Common myeloid progenitor, CD34-positive (primary cell): ENCODE measurements at regions not wholly inside any gene's neighbourhood (a gene's known extent, or its start where the extent isn't known, plus 50 kb on each side); places are given as distances from the start of the nearest gene placed in this dataset.
A peak's percentile ranks its signal among the peaks of the same experiment; 100 is the strongest.
"Not testable (repeated sequence)": the region's sequence is repeated elsewhere in the genome, so short reads cannot be mapped to it uniquely, and the experiment has no call there.

Source experiments
- CTCF ChIA-PET: fragments of 350-600 bp; sonication (Branson Sonifier 250); formaldehyde crosslinking; loops from one replicate; lab custom pipeline; 2021; ENCODE audit warnings: antibody characterized with exemption; lab: Charles Lee
- POLR2A ChIA-PET: fragments of 350-600 bp; sonication (Branson Sonifier 250); formaldehyde crosslinking; loops from one replicate; lab custom pipeline; 2021; ENCODE audit warnings: antibody characterized with exemption; lab: Charles Lee
- DNase-seq, 3 donors: peaks; one replicate each; pipeline versions ENCODE4 v3.0.0 to v3.0.0-alpha.2; 2013
- H3K27ac ChIP-seq, 2 experiments: 1 replicate in 1 of 2; 2 replicates in 1 of 2; pipeline ENCODE4 v1.7.0; 2013; ENCODE audit warnings: inconsistent platforms in 2 of 2, low read length in 2 of 2, mild to moderate bottlenecking in 2 of 2, low read depth in 1 of 2, moderate library complexity in 1 of 2; ENCODE audit not compliant: severe bottlenecking in 2 of 2, insufficient read depth in 1 of 2, poor library complexity in 1 of 2
- H3K27me3 ChIP-seq, 5 experiments: replicated peaks in 2 of 5; 1 replicate in 3 of 5; 2 replicates in 2 of 5; pipeline versions ENCODE4 v1.6.1 to v1.7.0; 2013; ENCODE audit warnings: low read length in 4 of 5, mild to moderate bottlenecking in 2 of 5, moderate library complexity in 2 of 5, inconsistent platforms in 1 of 5; ENCODE audit not compliant: insufficient read depth in 5 of 5, control insufficient read depth in 4 of 5
- H3K36me3 ChIP-seq, 4 experiments: 1 replicate in 2 of 4; 2 replicates in 2 of 4; pipeline versions ENCODE4 v1.6.1 to v1.7.0; 2013; ENCODE audit warnings: low read length in 3 of 4, control low read depth in 1 of 4, mild to moderate bottlenecking in 1 of 4; ENCODE audit not compliant: control insufficient read depth in 4 of 4, insufficient read depth in 4 of 4
- H3K4me1 ChIP-seq, 4 experiments: 1 replicate in 3 of 4; 2 replicates in 1 of 4; pipeline versions ENCODE4 v1.6.1 to v1.7.1; 2013; ENCODE audit warnings: low read length in 3 of 4, mild to moderate bottlenecking in 3 of 4, control low read depth in 1 of 4, inconsistent platforms in 1 of 4, moderate library complexity in 1 of 4; ENCODE audit not compliant: control insufficient read depth in 4 of 4, insufficient read depth in 4 of 4; ENCODE audit errors: control extremely low read depth in 1 of 4
- H3K4me3 ChIP-seq, 7 experiments: 1 replicate in 4 of 7; 2 replicates in 3 of 7; pipeline versions ENCODE4 v1.5.1 to v1.7.0; 2013; ENCODE audit warnings: mild to moderate bottlenecking in 7 of 7, low read length in 6 of 7, moderate library complexity in 6 of 7, inconsistent platforms in 2 of 7, low read depth in 2 of 7, control low read depth in 1 of 7; ENCODE audit not compliant: insufficient read depth in 4 of 7, control insufficient read depth in 1 of 7; ENCODE audit errors: extremely low read depth in 1 of 7
- H3K9me3 ChIP-seq, 5 experiments: 1 replicate in 4 of 5; 2 replicates in 1 of 5; pipeline versions ENCODE4 v1.6.1 to v1.7.1; 2013; ENCODE audit warnings: low read length in 4 of 5, mild to moderate bottlenecking in 2 of 5, inconsistent platforms in 1 of 5, low read depth in 1 of 5, moderate library complexity in 1 of 5; ENCODE audit not compliant: control insufficient read depth in 4 of 5, insufficient read depth in 2 of 5; ENCODE audit errors: control extremely low read depth in 1 of 5
- WGBS: methylation state at CpG from one replicate; pipeline ENCODE4 v1.1.5; 2013; ENCODE audit not compliant: insufficient coverage; 5-methylcytosine and 5-hydroxymethylcytosine counted together

DNA sequence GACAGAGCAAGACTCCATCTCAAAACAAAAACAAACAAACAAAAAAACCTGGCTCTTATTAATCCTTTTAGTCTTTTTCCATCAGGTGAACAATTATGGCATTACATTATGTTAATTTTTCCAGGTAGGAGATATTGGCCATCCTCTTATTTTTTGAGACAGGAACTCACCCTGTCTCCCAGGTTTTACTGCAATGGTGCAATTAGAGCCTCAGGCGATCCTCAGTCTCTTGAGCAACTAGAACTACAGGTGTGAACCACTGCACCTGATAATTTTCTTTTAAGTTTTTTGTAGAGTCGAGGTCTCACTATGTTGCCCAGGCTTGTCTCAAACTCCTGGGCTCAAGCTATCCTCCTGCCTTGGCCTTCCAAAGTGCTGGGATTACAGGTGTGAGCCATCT, 732.7 kb upstream of the DEFB115 start:
- H3K4me3 ChIP-seq, H3K27ac ChIP-seq, H3K27me3 ChIP-seq, CTCF ChIA-PET, H3K4me1 ChIP-seq, H3K9me3 ChIP-seq, DNase-seq, H3K36me3 ChIP-seq, POLR2A ChIA-PET: not testable (repeated sequence)
- WGBS: no CpG with 5 or more reads among the region's 2 CpGs

DNA sequence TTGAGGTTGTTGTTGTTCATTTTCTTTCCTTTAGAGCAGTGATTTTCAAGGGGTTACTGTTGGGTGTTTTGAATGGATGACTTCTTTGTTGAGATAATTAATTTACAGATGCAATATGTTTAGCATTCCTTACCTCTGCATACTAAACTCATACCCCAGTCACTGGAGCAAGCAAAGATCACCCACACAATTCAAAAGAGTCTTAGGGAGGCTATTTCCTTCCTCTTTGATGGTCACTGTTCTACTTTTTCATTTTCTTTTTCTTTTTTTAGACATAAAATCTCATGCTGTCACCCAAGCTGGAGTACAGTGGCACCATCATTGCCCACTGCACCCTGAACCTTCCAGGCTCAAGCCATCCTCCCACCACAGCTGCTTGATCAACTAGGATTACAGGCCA, 723.8 kb upstream of the DEFB115 start:
- H3K4me3 ChIP-seq, H3K9me3 ChIP-seq, POLR2A ChIA-PET, H3K4me1 ChIP-seq, H3K27ac ChIP-seq, H3K36me3 ChIP-seq, H3K27me3 ChIP-seq, CTCF ChIA-PET, DNase-seq: not testable (repeated sequence)

DNA sequence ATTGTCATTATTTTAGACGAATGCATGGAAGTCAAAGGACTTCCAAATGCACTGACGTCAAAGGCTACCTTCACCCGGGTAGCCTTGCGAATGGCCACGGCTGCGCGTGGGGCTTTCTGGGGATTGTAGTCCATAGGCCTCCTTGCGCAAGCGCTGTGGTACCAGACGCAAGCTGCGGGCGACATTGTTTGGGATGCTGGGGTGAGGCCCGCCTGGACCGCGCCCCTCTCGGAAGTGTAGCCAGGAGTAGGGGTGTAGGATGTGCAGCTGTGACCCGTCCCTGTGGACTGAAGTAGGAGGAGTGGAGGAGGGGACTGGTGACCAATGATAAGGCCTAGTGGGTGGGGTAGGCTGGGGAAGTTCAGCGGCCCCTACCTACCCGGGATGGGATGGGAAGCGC, 720.0 kb upstream of the DEFB115 start:
- 66% methylated on average over 15 of the region's 20 CpGs for WGBS
- H3K27me3 ChIP-seq, H3K9me3 ChIP-seq, POLR2A ChIA-PET, H3K27ac ChIP-seq, H3K4me1 ChIP-seq, CTCF ChIA-PET, H3K36me3 ChIP-seq: not testable (repeated sequence)
- DNase-seq: peak in 2 of 3 donors; percentile 1 to 55
- peak overlapping the region in 1 of 7 experiments; percentile 19 for H3K4me3 ChIP-seq

DNA sequence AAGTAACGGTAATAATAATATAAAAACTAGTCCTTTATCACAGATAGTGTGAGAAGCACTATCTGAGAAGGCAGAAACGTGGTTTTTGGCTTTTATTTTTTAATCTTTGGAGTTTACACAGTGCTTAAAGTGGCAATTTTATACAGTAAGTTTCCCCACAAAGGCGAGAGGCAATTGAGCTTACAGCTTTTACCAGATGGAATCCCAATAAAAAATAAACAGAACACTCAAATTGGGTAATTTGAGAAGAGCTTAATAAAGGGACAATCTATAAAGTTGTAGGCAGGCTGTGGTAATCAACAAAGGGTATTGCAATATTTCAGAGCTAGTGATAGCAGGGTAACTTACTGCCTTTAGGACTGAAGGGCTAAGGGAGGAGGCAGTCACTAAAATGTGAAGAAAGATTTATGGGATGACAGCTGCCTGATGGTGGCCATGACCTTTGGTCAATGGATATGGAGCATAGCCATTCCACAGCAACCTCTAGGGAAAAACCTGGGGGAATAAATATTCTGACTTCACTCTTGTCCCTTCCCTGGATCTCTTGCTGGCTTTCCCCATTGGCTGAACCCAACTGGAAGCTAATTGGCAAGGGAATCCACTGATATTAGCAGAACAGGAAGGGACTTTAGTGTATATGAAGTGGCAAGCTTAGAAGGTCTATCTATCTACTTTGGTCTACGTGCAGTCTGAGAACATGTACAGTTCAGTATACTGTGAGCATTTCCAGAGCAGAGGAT, 717.0 kb upstream of the DEFB115 start:
- CTCF ChIA-PET, H3K9me3 ChIP-seq, H3K36me3 ChIP-seq, H3K27me3 ChIP-seq, H3K4me3 ChIP-seq, DNase-seq, H3K27ac ChIP-seq, H3K4me1 ChIP-seq, POLR2A ChIA-PET: not testable (repeated sequence)
- WGBS: no CpG with 5 or more reads among the region's 4 CpGs

DNA sequence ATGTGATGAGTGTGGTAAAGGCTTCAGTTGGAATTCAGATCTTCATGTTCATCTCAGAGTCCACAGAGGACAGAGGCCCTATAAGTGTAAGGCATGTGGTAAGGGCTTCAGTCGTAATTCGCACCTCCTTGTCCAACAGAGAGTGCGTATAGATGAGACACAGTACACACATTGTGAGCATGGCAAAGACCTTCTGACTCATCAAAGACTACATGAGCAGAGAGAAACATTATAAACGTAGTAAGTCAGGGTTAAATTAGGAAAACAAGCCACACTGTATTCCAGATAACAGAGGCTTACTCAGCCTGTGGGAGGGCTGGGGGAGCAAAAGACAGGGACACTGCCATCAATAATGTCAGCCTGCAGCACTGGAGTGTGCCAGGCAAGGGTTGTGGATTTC, 706.2 kb upstream of the DEFB115 start:
- DNase-seq, H3K9me3 ChIP-seq, H3K27me3 ChIP-seq, H3K36me3 ChIP-seq, H3K4me1 ChIP-seq, POLR2A ChIA-PET, H3K27ac ChIP-seq, H3K4me3 ChIP-seq, CTCF ChIA-PET: not testable (repeated sequence)
- 100% methylated on average over 2 of the region's 4 CpGs for WGBS

DNA sequence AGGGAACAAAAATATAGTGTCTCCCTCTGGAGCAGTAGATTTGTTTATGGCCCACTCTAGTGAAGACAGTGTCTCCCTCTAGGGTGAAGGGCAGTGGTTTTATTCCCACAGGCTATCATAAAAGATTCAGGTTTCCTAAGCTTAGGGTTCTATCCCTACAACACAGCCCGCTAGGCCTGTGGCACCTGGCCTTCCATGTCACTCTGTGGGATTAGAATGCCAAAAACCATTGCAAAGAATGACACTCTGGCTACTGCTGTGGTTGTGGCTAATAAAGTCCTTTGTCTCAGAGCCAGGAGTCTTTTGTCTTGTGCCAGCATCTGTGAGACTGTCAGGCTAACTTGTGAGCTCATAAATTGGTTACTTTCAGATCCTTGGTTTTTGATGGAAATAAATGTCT, 700.7 kb upstream of the DEFB115 start:
- H3K4me3 ChIP-seq, H3K4me1 ChIP-seq, DNase-seq, H3K36me3 ChIP-seq, H3K27ac ChIP-seq, H3K27me3 ChIP-seq, POLR2A ChIA-PET, CTCF ChIA-PET, H3K9me3 ChIP-seq: not testable (repeated sequence)
- no CpG with 5 or more reads among the region's 1 CpG for WGBS

DNA sequence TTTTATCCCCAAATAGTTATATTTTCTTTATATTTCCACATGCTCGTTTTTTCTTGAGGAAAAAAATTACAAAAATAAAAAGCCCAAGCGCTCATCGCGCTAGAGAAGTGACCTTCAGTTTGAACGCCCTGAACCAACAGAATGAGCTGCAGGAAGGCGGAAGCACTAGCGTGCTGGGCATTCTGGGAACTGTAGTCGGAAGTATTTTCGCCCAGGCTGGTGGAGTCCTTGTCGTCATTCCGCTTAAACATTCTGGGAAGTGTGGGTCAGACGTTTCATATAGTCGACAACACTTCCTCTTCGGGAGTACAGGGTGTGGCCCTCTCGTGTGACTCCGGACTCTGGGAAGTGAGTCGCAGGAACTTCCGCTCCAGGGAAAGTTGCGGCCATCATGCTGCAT, 692.4 kb upstream of the DEFB115 start:
- H3K27ac ChIP-seq, POLR2A ChIA-PET, H3K36me3 ChIP-seq, H3K4me1 ChIP-seq, H3K9me3 ChIP-seq, CTCF ChIA-PET, DNase-seq, H3K4me3 ChIP-seq, H3K27me3 ChIP-seq: not testable (repeated sequence)
- WGBS: 61% methylated on average over 9 of the region's 19 CpGs
